ENCODE measurements at regions not wholly inside any gene's neighbourhood (a gene's known extent, or its start where the extent isn't known, plus 50 kb on each side); places are given as distances from the start of the nearest gene placed in this dataset.

DNA sequence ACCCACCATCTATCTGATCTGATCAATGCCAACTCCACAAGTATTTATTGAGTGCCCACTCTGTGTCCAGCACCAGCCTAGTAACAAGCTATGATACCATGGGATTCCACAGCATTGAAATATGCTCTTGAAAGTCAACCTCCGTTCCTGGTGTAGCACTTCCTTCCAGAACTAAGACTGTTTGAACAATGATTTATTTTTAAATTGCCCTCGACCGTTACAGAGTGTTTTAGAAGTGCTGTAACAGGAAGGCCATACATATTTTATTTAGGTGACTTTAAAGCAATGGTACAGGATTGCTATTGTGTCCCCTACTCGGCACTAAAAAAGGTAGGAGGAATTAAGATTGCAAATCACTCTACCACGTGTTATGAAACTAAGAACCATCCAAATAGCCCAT is 225.6 kb downstream of the TEX36 start:
- no peak for DNase-seq (ENCODE audit: low read depth)

DNA sequence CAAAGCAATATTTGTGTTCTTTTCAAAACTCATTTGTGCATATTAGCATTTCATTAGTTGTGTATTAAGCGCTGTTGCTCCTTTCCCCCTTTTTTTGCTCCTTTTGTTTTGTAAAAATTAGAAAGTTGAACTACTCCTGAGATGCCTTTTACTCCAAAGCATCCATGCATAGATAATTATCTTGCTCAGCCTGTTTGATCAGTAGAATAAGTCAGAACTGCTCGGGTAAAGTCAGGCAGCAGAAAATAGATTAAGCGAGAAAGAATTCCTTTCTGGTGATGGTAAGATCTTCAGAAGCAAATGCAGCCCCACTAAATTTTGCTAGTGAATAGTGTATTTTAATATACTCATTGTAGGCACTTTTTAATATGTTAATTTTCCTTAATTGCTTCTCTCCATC is 227.1 kb downstream of the TEX36 start:
- no peak for DNase-seq (ENCODE audit: low read depth)

DNA sequence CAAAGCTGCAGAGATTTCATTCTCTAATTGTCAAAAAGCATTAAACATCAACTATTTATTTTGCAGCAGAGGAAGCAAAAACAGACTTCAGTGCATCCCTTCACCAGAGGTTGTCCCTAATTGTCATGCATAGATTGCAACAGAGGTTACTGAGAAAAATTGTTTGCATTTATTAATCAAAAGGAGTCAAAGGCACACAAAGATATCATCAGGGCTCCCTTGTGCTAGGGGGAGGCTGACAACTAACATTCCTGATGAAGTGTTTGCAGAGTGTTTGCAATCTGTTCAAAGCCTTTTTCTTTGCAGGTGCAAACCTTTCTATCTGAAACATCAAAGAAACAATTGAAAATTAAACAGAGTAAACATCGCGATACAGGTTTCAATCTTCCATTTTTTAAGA is 227.5 kb downstream of the TEX36 start:
- DNase-seq (ENCODE audit: low read depth), result no peak

DNA sequence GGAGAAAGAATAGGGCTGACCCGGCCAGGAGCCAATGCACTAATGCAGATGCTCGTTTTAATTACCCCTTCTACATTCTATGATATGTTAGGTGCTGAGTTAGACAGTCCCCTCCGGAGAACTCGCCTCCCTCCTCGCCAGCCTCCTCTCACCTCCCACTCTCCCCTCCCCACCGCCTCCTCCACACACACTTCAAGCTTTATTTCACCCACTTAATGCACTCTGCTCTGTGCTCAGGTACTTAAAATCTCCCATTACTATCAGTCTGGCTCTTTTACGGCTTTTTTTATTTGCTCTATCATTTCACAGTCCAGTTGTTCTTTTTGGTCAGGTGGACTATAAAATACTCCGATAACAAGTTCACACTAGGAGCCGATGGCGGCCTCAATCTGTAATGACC is 231.6 kb downstream of the TEX36 start:
- no peak for DNase-seq (ENCODE audit: low read depth)

DNA sequence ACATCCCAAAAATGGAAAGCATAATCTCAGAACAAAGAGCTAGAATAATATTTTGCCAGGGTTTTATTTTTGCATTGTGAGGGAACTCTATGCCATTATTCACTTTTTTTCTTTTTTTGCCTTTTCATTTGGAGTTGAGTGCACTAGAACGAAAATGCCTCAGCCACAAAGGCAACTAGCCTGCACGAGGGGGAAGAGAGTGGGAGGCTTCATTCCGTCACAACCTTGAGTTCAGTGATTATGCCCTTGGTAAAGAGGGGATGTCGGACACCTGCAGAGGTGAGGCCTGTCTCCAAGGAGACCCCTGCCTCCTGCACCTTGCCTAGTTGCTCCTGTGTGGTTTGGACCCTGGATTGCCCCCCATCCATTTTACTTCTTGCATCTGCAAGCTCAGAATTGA is 232.7 kb downstream of the TEX36 start:
- no peak for DNase-seq (ENCODE audit: low read depth)

DNA sequence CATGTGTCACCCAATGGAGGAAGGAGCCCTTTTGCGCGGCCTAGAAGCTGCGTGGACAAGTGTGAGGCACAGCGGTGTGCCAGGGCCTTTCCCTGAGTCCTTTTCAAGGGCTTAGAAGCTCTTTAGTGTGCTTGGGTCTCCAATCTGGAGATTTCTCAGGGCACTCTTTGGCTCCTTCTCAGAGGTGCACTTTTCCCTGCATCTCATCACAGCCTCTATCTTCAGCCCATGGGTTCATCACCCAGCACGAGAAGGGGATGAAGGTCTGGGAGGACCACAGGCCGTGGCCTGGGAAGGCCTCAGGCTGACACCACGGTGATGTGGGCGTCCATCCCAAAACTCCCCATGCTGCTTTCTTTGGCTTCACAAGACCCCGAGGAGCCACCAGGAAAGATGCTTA is 233.4 kb downstream of the TEX36 start:
- no peak for DNase-seq (ENCODE audit: low read depth)

DNA sequence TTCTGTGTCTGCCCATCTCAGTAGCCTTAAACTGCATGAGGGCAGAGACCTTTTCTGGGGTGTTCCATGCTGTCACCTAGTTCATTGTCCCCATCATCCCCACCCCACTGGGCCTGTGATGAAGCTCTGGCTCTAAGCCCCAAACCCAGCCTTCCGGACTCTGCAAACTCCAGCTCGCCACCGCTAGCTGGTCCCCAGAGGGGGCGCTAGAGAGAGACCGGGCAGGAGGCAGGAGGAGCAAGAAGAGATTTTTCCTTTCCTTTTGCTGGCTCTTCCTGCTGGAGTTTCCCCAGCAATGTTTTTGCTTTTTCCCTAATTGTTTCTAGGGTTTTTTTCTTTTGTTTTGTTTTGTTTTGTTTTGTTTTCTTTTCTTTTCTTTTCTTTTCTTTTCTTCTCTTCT is 234.4 kb downstream of the TEX36 start:
- peak; percentile 2 for DNase-seq (ENCODE audit: low read depth)

DNA sequence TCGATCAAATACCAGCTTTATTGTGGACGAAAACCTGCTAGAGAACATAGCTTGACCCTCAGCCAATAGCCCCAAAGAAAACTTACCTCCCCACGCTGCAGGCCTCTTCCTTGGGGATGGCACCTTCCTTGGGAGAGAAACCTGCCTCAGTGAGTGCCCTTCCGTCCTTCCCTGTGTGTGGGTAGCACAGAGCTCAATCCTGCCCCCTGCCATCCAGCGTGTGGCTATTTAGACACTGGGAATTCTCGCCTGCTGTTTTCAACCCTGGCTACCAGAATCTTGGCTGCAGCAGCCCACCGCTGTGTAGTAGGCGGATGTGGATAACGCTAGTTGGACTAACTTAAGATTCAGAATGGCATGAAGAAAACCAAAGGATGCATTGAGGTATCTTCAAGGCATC is 238.2 kb downstream of the TEX36 start:
- DNase-seq (ENCODE audit: low read depth), result no peak

DNA sequence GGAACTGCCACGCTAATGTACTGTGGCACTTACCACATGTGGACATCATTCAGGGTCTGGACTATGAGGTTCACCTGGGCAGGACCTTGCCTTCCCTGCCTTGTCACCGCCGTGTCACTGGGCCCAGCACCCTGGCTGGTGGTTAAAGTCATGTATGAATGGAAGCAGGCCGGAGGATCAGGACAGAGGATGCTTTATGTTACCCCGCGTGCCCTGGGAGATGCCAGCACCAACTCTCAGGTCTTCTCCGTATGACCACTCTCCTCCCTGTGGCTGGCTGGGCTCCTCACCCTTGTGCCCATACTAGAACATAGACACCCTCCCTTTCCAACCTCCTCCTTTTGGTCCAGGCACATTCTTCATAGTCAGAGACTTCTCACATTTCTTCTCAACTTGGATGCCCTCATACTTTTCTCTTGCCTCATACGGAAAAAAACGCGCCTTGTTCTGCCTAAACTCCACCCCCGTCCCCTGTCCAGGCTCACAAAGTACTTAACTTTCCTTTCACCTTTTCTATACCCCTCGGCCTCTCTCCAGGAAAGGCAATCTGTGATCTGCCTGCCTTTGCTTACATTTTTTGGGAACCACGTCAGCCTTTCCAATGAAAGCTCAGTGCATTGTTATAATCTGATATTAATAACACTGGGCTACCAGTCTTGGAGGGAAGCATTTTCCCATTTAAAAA is 240.0 kb downstream of the TEX36 start:
- DNase-seq (ENCODE audit: low read depth), result no peak

DNA sequence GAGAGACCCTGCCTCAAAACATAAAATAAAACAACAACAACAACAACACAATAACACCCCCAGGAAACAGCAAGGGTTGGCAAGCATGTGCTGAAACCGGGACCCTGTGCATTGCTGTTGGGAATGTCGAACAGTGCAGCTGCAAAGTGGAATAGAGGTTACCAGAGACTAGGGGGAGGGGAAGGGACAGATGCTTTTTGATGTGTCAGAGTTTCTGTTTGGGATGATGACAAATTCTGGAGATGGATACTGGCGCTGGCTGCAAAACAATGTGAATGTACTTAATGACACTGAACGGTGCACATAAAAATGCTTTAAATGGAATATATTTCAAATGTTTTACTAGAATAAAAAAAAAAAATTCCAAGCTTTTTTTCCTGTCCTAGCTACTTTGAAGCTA is 241.8 kb downstream of the TEX36 start:
- peak; percentile 31 for DNase-seq (ENCODE audit: low read depth)

DNA sequence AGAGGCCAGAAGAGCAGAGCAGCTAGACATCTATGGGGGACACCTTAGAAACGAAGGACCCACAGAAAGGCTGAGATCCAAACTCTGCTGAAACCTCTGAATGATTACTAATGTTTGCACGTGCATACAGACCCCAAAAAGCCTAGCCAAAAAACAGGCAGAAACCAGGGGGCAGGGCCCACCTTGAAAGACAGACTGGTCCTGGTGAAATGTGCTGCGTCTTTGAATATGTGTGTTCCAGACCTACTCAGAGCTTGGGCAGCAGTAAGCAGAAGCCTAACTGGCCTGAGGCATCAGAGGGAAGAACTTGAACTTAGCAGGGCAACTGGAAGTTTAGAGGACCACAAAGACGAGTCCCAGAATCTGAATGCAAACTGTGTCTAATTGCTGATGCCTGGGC is 251.8 kb downstream of the TEX36 start:
- no peak for DNase-seq (ENCODE audit: low read depth)

DNA sequence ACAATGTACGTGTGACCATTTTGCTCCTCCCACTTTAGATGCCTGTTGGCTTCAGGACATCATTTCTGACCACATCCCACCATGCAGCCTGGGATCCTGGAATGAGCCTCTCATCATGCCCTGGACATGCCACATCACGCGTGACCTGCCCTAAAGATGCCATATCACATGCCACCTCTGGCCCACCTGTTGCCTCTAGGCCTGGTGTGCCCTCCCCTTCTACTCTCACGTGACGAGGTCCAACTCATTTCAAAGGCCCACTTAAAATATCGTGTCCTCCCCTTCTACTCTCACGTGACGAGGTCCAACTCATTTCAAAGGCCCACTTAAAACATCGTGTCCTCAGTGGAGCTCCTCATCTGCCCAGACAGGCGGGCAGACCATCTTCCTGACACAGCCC is 254.9 kb downstream of the TEX36 start:
- DNase-seq (ENCODE audit: low read depth), result no peak

DNA sequence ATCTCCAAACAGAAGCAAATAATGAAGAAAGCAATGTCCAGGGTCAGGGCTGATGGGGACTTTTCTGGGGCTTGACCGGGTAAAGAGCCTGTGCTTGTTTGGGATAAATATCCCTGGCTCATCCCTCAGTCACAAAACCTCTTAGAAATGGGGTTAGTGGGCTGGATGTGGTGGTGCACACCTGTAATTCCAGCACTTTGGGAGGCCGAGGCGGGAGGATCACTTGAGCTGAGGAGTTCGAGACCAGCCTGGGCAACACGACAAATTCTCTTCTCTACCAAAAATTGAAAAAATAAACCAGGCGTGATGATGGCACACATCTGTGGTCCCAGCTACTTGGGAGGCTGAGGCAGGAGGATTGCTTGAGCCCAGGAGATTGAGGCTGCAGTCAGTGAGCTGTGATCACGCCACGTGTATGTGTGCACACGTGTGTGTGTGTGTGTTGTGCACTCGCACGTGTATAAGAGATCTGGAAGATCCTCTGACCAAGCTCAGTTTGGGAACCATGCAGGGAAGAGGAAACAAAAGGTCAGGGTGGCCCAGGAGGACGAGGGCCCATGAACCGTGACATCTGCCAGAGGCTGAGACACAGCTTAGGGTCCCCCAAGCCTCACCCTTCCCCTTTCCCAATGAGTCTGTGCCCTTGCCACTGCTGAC is 258.6 kb downstream of the TEX36 start:
- DNase-seq (ENCODE audit: low read depth), result no peak

DNA sequence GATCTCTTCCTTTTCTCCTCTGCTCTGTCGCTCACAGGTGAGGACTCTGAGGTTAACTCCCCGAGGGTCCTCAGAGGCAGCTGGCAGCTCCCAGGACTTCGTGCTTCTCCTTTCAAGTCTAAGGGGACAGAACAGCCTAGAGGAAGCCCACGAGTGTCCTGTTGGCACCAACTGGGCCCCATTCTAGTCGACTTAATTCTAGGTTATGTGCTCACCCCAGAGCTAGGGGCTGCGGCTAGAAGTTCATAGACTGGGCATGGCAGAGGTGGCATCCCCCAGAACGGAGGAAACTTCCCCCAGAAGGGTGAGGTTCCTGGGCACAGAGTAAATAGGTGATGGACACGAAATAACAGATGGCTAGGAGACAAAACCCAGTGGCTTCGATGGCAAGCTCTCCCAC is 259.4 kb downstream of the TEX36 start:
- DNase-seq (ENCODE audit: low read depth), result no peak

DNA sequence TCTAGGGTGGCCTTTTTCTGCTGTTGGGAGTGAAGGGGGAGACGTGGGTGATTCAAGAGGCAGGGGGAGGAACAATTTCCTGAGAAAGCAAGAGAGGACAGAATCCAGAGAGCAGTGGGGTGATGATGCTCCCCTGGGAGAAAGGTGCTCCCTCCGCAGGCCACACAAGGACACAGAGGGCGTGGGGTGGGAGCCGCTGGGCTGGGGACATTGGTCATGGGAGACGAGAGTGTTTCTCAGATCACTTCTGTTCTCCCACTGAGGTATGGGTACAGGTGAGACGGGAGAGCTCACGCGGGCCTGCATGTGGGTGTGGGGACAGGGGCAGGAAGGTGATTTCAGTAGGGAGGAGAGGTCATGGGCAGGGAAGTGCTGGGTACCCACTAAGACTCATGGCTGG is 259.5 kb upstream of the CTBP2 start:
- DNase-seq (ENCODE audit: low read depth), result no peak

DNA sequence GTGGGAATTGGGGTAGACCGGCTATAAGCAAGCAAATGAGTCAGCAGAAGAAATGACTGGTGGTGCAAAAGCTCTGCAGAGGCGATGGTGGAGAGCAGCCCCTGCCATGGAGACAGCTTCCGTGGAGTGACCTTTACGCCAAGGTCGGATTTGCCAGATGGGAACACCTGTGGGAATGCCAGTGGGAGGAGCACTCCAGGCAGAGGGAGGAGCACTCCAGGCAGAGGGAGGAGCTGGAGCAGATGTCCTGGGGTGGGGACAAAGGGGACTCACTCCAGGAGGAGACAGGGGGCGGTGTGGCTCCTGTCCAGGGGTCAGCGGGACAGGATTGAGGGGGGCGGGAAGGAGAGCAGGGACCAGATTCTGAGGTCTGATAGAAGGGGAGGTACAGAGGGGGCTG is 258.8 kb upstream of the CTBP2 start:
- no peak for DNase-seq (ENCODE audit: low read depth)

DNA sequence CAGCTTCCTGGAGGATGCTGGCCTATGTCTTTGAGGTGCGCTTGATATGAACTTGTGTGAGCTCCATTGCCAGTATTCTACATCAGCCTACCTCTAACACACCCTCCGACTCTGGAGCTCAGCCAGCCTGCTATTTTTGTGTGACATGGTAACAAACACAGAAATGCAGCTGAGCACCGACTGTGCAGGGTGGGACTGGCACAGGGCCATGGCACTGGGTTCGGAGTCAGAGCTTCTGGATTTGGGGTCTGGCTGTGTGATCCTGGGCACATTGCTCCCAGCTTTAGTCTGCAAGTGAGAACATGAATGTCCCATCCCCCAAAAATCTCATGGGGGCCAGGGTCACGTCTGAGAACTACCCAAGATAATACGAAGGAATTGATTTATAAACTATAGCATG is 257.2 kb upstream of the CTBP2 start:
- DNase-seq (ENCODE audit: low read depth), result no peak

DNA sequence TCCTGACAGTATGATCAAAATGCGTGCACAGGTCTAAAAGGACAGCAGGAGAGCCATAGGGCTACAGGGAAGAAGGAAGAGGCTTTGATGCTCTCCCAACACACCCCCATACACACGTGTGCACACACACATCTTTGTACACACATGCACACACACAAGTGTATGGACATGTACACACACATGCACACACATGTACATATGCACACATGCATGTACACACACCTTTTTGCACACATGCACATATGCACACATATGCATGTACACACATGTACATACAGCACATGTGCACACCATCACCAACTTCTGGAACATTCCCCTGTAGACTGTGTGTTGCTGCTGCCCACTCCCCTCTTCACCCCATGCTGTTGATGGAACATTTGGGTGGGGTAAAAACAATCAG is 255.6 kb upstream of the CTBP2 start:
- DNase-seq (ENCODE audit: low read depth), result no peak

DNA sequence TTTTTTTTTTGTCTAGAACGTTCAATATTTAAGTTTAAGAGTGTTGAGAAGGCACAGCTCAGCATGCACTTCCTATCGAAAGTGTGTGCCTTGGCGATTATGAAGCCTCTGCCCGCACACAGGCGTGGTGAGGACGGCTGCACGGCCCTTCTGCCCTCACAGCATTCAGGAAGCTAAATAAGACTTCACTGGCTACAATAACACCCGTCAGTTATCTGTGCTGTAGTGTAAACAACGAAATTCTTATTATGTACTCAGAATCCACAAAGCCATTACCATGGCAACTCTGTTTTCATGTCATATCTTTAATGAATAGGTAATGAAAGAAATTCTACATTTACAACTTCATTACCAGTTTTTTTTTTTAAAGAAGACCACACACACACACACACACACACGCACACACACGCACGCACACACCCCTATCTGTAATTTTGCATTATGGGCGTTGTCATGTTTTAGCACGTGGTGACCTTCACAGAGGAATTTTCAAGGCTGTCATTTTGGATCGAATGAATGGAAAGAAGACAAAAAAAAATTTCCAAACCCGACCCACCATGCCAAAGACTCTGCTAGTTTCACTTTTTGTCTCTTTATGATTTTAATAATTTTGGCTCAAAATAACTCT is 254.8 kb upstream of the CTBP2 start:
- no peak for DNase-seq (ENCODE audit: low read depth)

DNA sequence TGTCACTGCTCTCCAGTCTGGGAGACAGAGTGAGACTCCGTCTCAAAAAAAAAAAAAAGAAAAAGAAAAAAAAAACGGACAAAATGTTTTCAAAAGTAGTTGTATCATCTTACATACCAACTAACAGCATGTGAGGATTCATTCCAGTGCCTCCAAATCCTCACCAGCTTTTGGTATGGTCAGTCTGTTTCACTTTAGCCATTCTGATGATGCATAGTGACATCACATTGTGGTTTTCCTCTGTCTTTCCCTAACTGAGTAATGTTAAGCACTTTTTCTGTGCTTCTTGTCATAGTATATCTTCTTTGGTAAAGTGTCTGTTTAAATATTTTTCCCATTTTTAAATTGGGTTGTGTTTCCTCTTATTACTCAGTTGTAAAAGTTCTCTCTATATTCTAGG is 251.4 kb upstream of the CTBP2 start:
- peak; percentile 77 for DNase-seq (ENCODE audit: low read depth)

DNA sequence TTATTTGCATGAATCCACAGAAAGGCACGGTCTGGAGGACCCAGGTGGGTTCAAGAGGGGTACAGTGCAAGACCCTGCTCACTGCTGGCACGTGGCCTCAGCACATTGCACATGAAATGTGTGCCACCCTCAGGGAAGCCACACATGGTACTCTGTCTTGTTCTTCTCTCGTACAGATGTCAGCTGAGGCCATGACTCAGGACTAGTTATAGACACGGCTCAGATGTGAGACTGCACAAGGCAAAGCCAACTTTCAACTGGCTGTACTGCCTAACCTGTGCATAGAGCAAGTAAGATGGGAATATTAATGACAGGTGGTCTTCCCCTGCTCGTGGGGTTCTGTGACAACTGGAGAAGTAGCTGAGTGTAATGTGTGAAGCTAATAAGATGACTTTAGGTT is 249.4 kb upstream of the CTBP2 start:
- no peak for DNase-seq (ENCODE audit: low read depth)

DNA sequence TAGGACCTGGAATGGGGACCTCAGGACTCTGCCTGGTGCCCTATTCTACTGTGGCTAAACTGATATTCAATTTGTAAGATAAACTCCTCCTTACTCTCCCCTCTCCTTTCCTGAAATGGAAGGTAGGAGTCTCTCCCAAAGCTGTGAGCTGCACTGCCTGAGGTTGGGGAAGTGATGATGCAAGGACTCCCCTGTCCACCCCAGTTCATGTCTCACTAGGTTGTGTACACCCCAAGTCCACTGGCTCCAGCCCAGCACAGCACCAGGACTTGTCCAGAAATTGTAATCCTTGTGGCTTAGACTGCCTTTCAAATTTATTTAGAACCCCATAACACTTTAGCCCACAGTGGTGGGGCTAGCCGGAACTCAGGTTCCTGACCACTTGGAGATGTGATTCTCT is 247.2 kb upstream of the CTBP2 start:
- DNase-seq (ENCODE audit: low read depth), result no peak

DNA sequence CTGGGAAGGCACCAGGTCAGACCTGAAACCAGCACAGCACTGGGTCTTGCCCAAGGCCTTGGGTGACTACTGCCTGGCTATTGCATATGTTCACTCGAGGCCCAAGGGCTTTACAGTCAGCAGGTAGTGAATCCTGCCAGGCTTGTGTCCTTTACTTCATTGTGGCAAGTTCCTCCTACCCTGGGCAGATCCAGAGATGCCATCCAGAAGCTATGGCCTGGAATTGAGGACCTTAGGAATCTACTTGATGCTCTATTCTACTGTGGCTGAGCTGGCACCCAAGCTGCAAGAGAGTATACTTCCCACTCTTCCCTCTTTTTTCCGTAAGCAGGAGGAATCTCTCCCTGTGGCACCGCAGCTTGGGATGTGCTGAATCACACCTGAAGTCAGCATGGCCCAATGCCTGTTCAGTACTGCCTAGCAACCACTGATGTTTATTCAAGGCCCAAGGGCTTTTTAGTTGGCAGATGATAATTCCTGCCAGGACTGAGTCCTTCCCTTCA is 246.7 kb upstream of the CTBP2 start:
- DNase-seq (ENCODE audit: low read depth), result peak; percentile 1
